CD14-positive monocyte (primary cell): ENCODE measurements at regions not wholly inside any gene's neighbourhood (a gene's known extent, or its start where the extent isn't known, plus 50 kb on each side); places are given as distances from the start of the nearest gene placed in this dataset.
"Not testable (repeated sequence)": the region's sequence is repeated elsewhere in the genome, so short reads cannot be mapped to it uniquely, and the experiment has no call there.

ENCODE experiments used
- DNase-seq, 3 donors: peaks; one replicate each; pipeline ENCODE4 v3.0.0-alpha.2; 2011 to 2022
- H2AFZ ChIP-seq: 2 replicates; pipeline ENCODE4 v1.6.0; 2012; ENCODE audit warnings: mild to moderate bottlenecking, low read depth, low read length, inconsistent platforms; ENCODE audit not compliant: insufficient read depth, poor library complexity, severe bottlenecking
- H3K27ac ChIP-seq, 2 donors: 1 replicate in 1 of 2; 2 replicates in 1 of 2; pipeline ENCODE4 v1.5.1; 2012 to 2013; ENCODE audit warnings: low read length in 2 of 2, control low read depth in 1 of 2, inconsistent platforms in 1 of 2, low read depth in 1 of 2, mild to moderate bottlenecking in 1 of 2
- H3K27me3 ChIP-seq, 2 donors: one replicate each; pipeline versions ENCODE4 v1.6.0 to v1.6.1; 2011 to 2013; ENCODE audit warnings: low read length in 2 of 2; ENCODE audit not compliant: control insufficient read depth in 2 of 2, insufficient read depth in 2 of 2
- H3K36me3 ChIP-seq, 2 donors: replicated peaks in 1 of 2; 1 replicate in 1 of 2; 2 replicates in 1 of 2; pipeline versions ENCODE4 v1.5.1 to v1.6.1; 2012 to 2013; ENCODE audit warnings: low read length in 2 of 2, control low read depth in 1 of 2, inconsistent platforms in 1 of 2, mild to moderate bottlenecking in 1 of 2; ENCODE audit not compliant: insufficient read depth in 2 of 2, control insufficient read depth in 1 of 2
- H3K4me1 ChIP-seq, 2 donors: 1 replicate in 1 of 2; 2 replicates in 1 of 2; pipeline versions ENCODE4 v1.5.1 to v1.6.1; 2012 to 2013; ENCODE audit warnings: low read length in 2 of 2, control low read depth in 1 of 2, inconsistent platforms in 1 of 2, mild to moderate bottlenecking in 1 of 2, moderate library complexity in 1 of 2; ENCODE audit not compliant: insufficient read depth in 2 of 2, control insufficient read depth in 1 of 2
- H3K4me2 ChIP-seq: replicated peaks from 2 replicates; pipeline ENCODE3; 2012; ENCODE audit warnings: low read length, moderate library complexity, mild to moderate bottlenecking; ENCODE audit not compliant: poor library complexity, severe bottlenecking; ENCODE audit errors: extremely low read depth
- H3K4me3 ChIP-seq, 3 experiments: fragments of 200-600 bp in 1 of 3; sonication (generic) in 1 of 3; replicated peaks in 1 of 3; 1 replicate in 2 of 3; 2 replicates in 1 of 3; pipeline ENCODE4 v1.5.1; 2011 to 2013; ENCODE audit warnings: low read length in 3 of 3, mild to moderate bottlenecking in 3 of 3, control low read depth in 2 of 3, low read depth in 2 of 3, inconsistent platforms in 1 of 3, moderate library complexity in 1 of 3
- H3K79me2 ChIP-seq: 2 replicates; pipeline ENCODE4 v1.6.0; 2012; ENCODE audit warnings: mild to moderate bottlenecking, control low read depth, inconsistent platforms, low read length, moderate library complexity; ENCODE audit not compliant: insufficient read depth
- H3K9ac ChIP-seq: 2 replicates; pipeline ENCODE4 v1.6.0; 2017; ENCODE audit warnings: low read length, mild to moderate bottlenecking; ENCODE audit not compliant: insufficient read depth, poor library complexity, severe bottlenecking
- H3K9me3 ChIP-seq, 2 donors: replicated peaks in 1 of 2; 1 replicate in 1 of 2; 2 replicates in 1 of 2; pipeline versions ENCODE4 v1.5.1 to v1.6.1; 2012 to 2013; ENCODE audit warnings: low read length in 2 of 2, control low read depth in 1 of 2; ENCODE audit not compliant: control insufficient read depth in 1 of 2, insufficient read depth in 1 of 2
- H4K20me1 ChIP-seq: 2 replicates; pipeline ENCODE4 v1.6.0; 2012; ENCODE audit warnings: mild to moderate bottlenecking, low read length, control low read depth, moderate library complexity; ENCODE audit not compliant: insufficient read depth
- H3K27ac Mint-ChIP-seq, 7 donors: one replicate each; pipeline ENCODE4 v1.8.0; 2020; ENCODE audit warnings: mild to moderate bottlenecking in 7 of 7, mixed read lengths in 7 of 7, moderate library complexity in 6 of 7, inconsistent platforms in 2 of 7
- H3K27me3 Mint-ChIP-seq, 3 donors: one replicate each; pipeline ENCODE4 v1.8.0; 2021 to 2022; ENCODE audit warnings: low read depth in 3 of 3, mild to moderate bottlenecking in 3 of 3, mixed read lengths in 3 of 3, moderate library complexity in 3 of 3, inconsistent platforms in 1 of 3
- H3K36me3 Mint-ChIP-seq, 2 donors: one replicate each; pipeline ENCODE4 v1.8.0; 2020; ENCODE audit warnings: mixed read lengths in 2 of 2, inconsistent platforms in 1 of 2, mild to moderate bottlenecking in 1 of 2
- H3K4me1 Mint-ChIP-seq: one replicate; pipeline ENCODE4 v1.8.0; 2020; ENCODE audit warnings: mild to moderate bottlenecking, mixed read lengths
- H3K4me3 Mint-ChIP-seq, 2 donors: one replicate each; pipeline ENCODE4 v1.8.0; 2020; ENCODE audit warnings: mild to moderate bottlenecking in 2 of 2, mixed read lengths in 2 of 2, moderate library complexity in 1 of 2
- H3K9me3 Mint-ChIP-seq, 7 donors: one replicate each; pipeline ENCODE4 v1.8.0; 2020 to 2022; ENCODE audit warnings: mixed read lengths in 7 of 7, mild to moderate bottlenecking in 6 of 7, moderate library complexity in 6 of 7, inconsistent platforms in 2 of 7
- CTCF ChIP-seq: fragments of 200-600 bp; IDR thresholded peaks from one replicate; pipeline ENCODE4 v1.8.0; 2022; ENCODE audit warnings: antibody characterized with exemption, mild to moderate bottlenecking
- WGBS: methylation state at CpG from one replicate; pipeline ENCODE4 v1.1.5; 2013; ENCODE audit warnings: missing lambda C conversion rate; ENCODE audit not compliant: insufficient coverage; 5-methylcytosine and 5-hydroxymethylcytosine counted together
- intact Hi-C, 2 donors: fragments of 100-400 bp; cut with micrococcal nuclease; formaldehyde crosslinking; loops; one replicate each; pipeline versions ENCODE4 v1.15.0 to v1.15.1; 2023

- no peak overlapping the region for H3K4me3 ChIP-seq
- Mint-ChIP-seq H3K9me3 (peaks cover 0 to 14% (median 10%) of the 10 kb centered on the region in 7 donors), H3K36me3 (no peaks in the 10 kb centered on the region), H3K27me3 (no peaks in the 10 kb centered on the region), H3K27ac (peak overlapping the region in 1 of 7 donors; percentile 19), H3K4me3 (no peak overlapping the region), H3K4me1 (no peaks in the 10 kb centered on the region)
- no peak overlapping the region for H3K4me2 ChIP-seq
- no peaks in the 10 kb centered on the region for H4K20me1 ChIP-seq
- no peak overlapping the region for H2AFZ ChIP-seq
- no peaks in the 10 kb centered on the region for H3K9me3 ChIP-seq
- no peaks in the 10 kb centered on the region for H3K36me3 ChIP-seq
- H3K27me3 ChIP-seq = no peaks in the 10 kb centered on the region
- no peak overlapping the region for H3K27ac ChIP-seq
- no peak for DNase-seq
- intact Hi-C loops = no loop called here
- WGBS = 97% methylated on average over 4 of the region's 4 CpGs
- no peak overlapping the region for H3K9ac ChIP-seq
- TF ChIP-seq CTCF = no peak
- no peaks in the 10 kb centered on the region for H3K4me1 ChIP-seq
- no peaks in the 10 kb centered on the region for H3K79me2 ChIP-seq
These were observed 110.4 kb upstream of the TSC22D1 start for GRCh38 chr13:44686531-44686934.

GRCh38 chr13:44685641-44686040 is 109.5 kb upstream of the TSC22D1 start:
- H3K27me3 ChIP-seq = no peaks in the 10 kb centered on the region
- H3K9ac ChIP-seq = no peak overlapping the region
- H3K4me1 Mint-ChIP-seq = no peaks in the 10 kb centered on the region
- H3K4me3 ChIP-seq = no peak overlapping the region
- no peaks in the 10 kb centered on the region for H3K79me2 ChIP-seq
- no peaks in the 10 kb centered on the region for H3K9me3 ChIP-seq
- no peaks in the 10 kb centered on the region for H3K27me3 Mint-ChIP-seq
- no peak for TF ChIP-seq CTCF
- no peaks in the 10 kb centered on the region for H3K36me3 Mint-ChIP-seq
- H2AFZ ChIP-seq = no peak overlapping the region
- intact Hi-C loops = no loop called here
- no peak overlapping the region for H3K4me2 ChIP-seq
- H3K27ac ChIP-seq = no peak overlapping the region
- DNase-seq = no peak
- no peaks in the 10 kb centered on the region for H3K4me1 ChIP-seq
- H3K36me3 ChIP-seq = no peaks in the 10 kb centered on the region
- no peak overlapping the region for H3K27ac Mint-ChIP-seq
- H4K20me1 ChIP-seq = no peaks in the 10 kb centered on the region
- WGBS = 62% methylated on average over 3 of the region's 3 CpGs
- H3K9me3 Mint-ChIP-seq = peaks cover 3 to 16% (median 14%) of the 10 kb centered on the region in 7 donors
- H3K4me3 Mint-ChIP-seq = no peak overlapping the region

GRCh38 chr13:44682416-44682815 is 106.3 kb upstream of the TSC22D1 start:
- H3K4me2 ChIP-seq, DNase-seq, H3K27ac Mint-ChIP-seq, H3K27ac ChIP-seq, H3K4me3 Mint-ChIP-seq, H3K36me3 ChIP-seq, H3K9ac ChIP-seq, H3K4me3 ChIP-seq, H3K4me1 ChIP-seq, H2AFZ ChIP-seq, H4K20me1 ChIP-seq, H3K36me3 Mint-ChIP-seq, H3K79me2 ChIP-seq, intact Hi-C loops, H3K4me1 Mint-ChIP-seq, H3K9me3 ChIP-seq, H3K27me3 ChIP-seq, H3K27me3 Mint-ChIP-seq: not testable (repeated sequence)
- H3K9me3 Mint-ChIP-seq = peaks cover 6 to 21% (median 16%) of the 10 kb centered on the region in 7 donors
- WGBS = 97% methylated on average over 5 of the region's 35 CpGs
